IMR-90 (cell line): ENCODE measurements at regions not wholly inside any gene's neighbourhood (a gene's known extent, or its start where the extent isn't known, plus 50 kb on each side); places are given as distances from the start of the nearest gene placed in this dataset.

Source experiments
- ATAC-seq: fragments of 200-7000 bp; cut with Tn5 transposase; 2 replicates; pipeline ENCODE4 v1.9.1; 2020; ENCODE audit warnings: low read depth, mild to moderate bottlenecking, moderate library complexity
- BruUV-seq: library from RNA; stranded (reverse); fragments of 400-500 nt; replicated peaks from 2 replicates; lab custom pipeline; 2021; lab: Mats Ljungman, UMichigan
- CTCF ChIA-PET: fragments of 300-600 bp; formaldehyde crosslinking; extraction: SDS; loops from one replicate; lab custom pipeline; 2021; ENCODE audit warnings: antibody characterized with exemption; lab: Yijun Ruan, JAX
- POLR2A ChIA-PET: fragments of 300-600 bp; sonication (Branson Sonifier 250); formaldehyde crosslinking; loops from one replicate; lab custom pipeline; 2022; ENCODE audit warnings: antibody characterized with exemption; ENCODE audit not compliant: unreplicated experiment; lab: Charles Lee
- DNase-seq: peaks from one replicate; pipeline ENCODE4 v3.0.0; 2013
- H2AFZ ChIP-seq: replicated peaks from 2 replicates; pipeline ENCODE3; 2013; ENCODE audit warnings: low read length, mild to moderate bottlenecking; ENCODE audit not compliant: poor library complexity
- H2AK5ac ChIP-seq: 2 replicates; pipeline ENCODE4 v1.6.1; 2013; ENCODE audit warnings: low read depth, low read length, inconsistent platforms
- H2AK9ac ChIP-seq: replicated peaks from 2 replicates; pipeline ENCODE3; 2013; ENCODE audit warnings: mild to moderate bottlenecking, low read depth, low read length, moderate library complexity; ENCODE audit not compliant: poor library complexity
- H2BK120ac ChIP-seq: 2 replicates; pipeline ENCODE4 v1.6.1; 2013; ENCODE audit warnings: low read depth, low read length, inconsistent platforms
- H2BK15ac ChIP-seq: 3 replicates; pipeline ENCODE4 v1.6.1; 2013; ENCODE audit warnings: low read depth, low read length, inconsistent platforms
- H2BK20ac ChIP-seq: 2 replicates; pipeline ENCODE4 v1.6.1; 2013; ENCODE audit warnings: low read depth, mild to moderate bottlenecking, inconsistent platforms, low read length, moderate library complexity
- H2BK5ac ChIP-seq: 2 replicates; pipeline ENCODE4 v1.6.1; 2013; ENCODE audit warnings: mild to moderate bottlenecking, low read depth, low read length, inconsistent platforms; ENCODE audit not compliant: poor library complexity, severe bottlenecking
- H3K14ac ChIP-seq: replicated peaks from 2 replicates; pipeline ENCODE4 v1.6.1; 2013; ENCODE audit warnings: low read depth, low read length, inconsistent platforms
- H3K18ac ChIP-seq: 2 replicates; pipeline ENCODE4 v1.6.1; 2013; ENCODE audit warnings: low read depth, low read length, control low read depth
- H3K23ac ChIP-seq: 2 replicates; pipeline ENCODE4 v1.6.1; 2013; ENCODE audit warnings: low read depth, low read length, inconsistent platforms
- H3K27ac ChIP-seq: 2 replicates; pipeline ENCODE4 v1.5.1; 2013; ENCODE audit warnings: mild to moderate bottlenecking, control low read depth, low read length; ENCODE audit not compliant: insufficient read depth
- H3K27me3 ChIP-seq: 2 replicates; pipeline ENCODE4 v1.6.1; 2013; ENCODE audit warnings: low read length; ENCODE audit not compliant: control insufficient read depth, insufficient read depth
- H3K36me3 ChIP-seq: 2 replicates; pipeline ENCODE4 v1.6.1; 2013; ENCODE audit warnings: low read length, mixed read lengths; ENCODE audit not compliant: control insufficient read depth, insufficient read depth
- H3K4ac ChIP-seq: 2 replicates; pipeline ENCODE4 v1.6.1; 2013; ENCODE audit warnings: low read depth, low read length, inconsistent platforms
- H3K4me1 ChIP-seq: 2 replicates; pipeline ENCODE4 v1.6.1; 2013; ENCODE audit warnings: low read length, mixed read lengths; ENCODE audit not compliant: control insufficient read depth, insufficient read depth
- H3K4me2 ChIP-seq: 2 replicates; pipeline ENCODE4 v1.6.1; 2013; ENCODE audit warnings: low read depth, mild to moderate bottlenecking, control low read depth, low read length, moderate library complexity
- H3K4me3 ChIP-seq: 2 replicates; pipeline ENCODE4 v1.5.1; 2013; ENCODE audit warnings: low read depth, mild to moderate bottlenecking, control low read depth, low read length, moderate library complexity; ENCODE audit not compliant: insufficient read depth
- H3K56ac ChIP-seq: 2 replicates; pipeline ENCODE4 v1.6.1; 2013; ENCODE audit warnings: low read length, inconsistent platforms; ENCODE audit not compliant: insufficient read depth; ENCODE audit errors: extremely low read depth
- H3K79me1 ChIP-seq, 2 experiments: 2 replicates each; pipeline ENCODE4 v1.6.1; 2013; ENCODE audit warnings: low read length in 2 of 2, inconsistent platforms in 1 of 2, low read depth in 1 of 2
- H3K9ac ChIP-seq: 2 replicates; pipeline ENCODE4 v1.6.1; 2013; ENCODE audit warnings: low read depth, low read length, control low read depth
- H3K9me1 ChIP-seq: 2 replicates; pipeline ENCODE4 v1.6.1; 2013; ENCODE audit warnings: low read length, inconsistent platforms; ENCODE audit not compliant: insufficient read depth
- H3K9me3 ChIP-seq: 2 replicates; pipeline ENCODE4 v1.6.1; 2013; ENCODE audit warnings: low read length; ENCODE audit not compliant: control insufficient read depth, insufficient read depth
- H4K20me1 ChIP-seq: 2 replicates; pipeline ENCODE4 v1.6.1; 2013; ENCODE audit warnings: low read length, inconsistent platforms; ENCODE audit not compliant: insufficient read depth
- H4K5ac ChIP-seq: 2 replicates; pipeline ENCODE4 v1.6.1; 2013; ENCODE audit warnings: mild to moderate bottlenecking, low read depth, low read length, control low read depth
- H4K8ac ChIP-seq, 2 experiments: 2 replicates each; pipeline ENCODE4 v1.6.1; 2013; ENCODE audit warnings: low read depth in 2 of 2, low read length in 2 of 2, control low read depth in 1 of 2, inconsistent platforms in 1 of 2
- H4K91ac ChIP-seq: 2 replicates; pipeline ENCODE4 v1.6.1; 2013; ENCODE audit warnings: low read depth, low read length, inconsistent platforms; ENCODE audit not compliant: insufficient read depth
- BHLHE40 ChIP-seq: fragments of 150-350 bp; IDR thresholded peaks from 2 replicates; pipeline ENCODE4 v1.6.1; 2016; ENCODE audit warnings: mild to moderate bottlenecking, low read depth, low read length
- CEBPB ChIP-seq: IDR thresholded peaks from 2 replicates; pipeline ENCODE4 v1.6.1; 2012; ENCODE audit warnings: low read depth, low read length, improper control_type of control experiment
- CHD1 ChIP-seq: IDR thresholded peaks from 2 replicates; pipeline ENCODE4 v1.6.1; 2012; ENCODE audit warnings: low read depth, low read length, improper control_type of control experiment
- CTCF ChIP-seq: conservative IDR thresholded peaks from 2 replicates; pipeline ENCODE4 v1.5.1; 2012; ENCODE audit warnings: mild to moderate bottlenecking, low read depth, low read length, improper control_type of control experiment
- ELK1 ChIP-seq: fragments of 150-350 bp; IDR thresholded peaks from 2 replicates; pipeline ENCODE4 v1.6.1; 2016; ENCODE audit warnings: low read depth, mild to moderate bottlenecking, low read length, moderate library complexity, borderline replicate concordance
- FOS ChIP-seq: fragments of 150-350 bp; IDR thresholded peaks from 2 replicates; pipeline ENCODE4 v1.6.1; 2016; ENCODE audit warnings: low read depth, low read length
- MAFK ChIP-seq: IDR thresholded peaks from 2 replicates; pipeline ENCODE4 v1.6.1; 2012; ENCODE audit warnings: low read depth, low read length, improper control_type of control experiment
- MAZ ChIP-seq: IDR thresholded peaks from 2 replicates; pipeline ENCODE4 v1.6.1; 2012; ENCODE audit warnings: low read depth, mild to moderate bottlenecking, low read length, improper control_type of control experiment, moderate library complexity, borderline replicate concordance
- MXI1 ChIP-seq: IDR thresholded peaks from 2 replicates; pipeline ENCODE4 v1.6.1; 2012; ENCODE audit warnings: low read depth, mild to moderate bottlenecking, low read length, moderate library complexity, borderline replicate concordance
- NFE2L2 ChIP-seq: fragments of 150-350 bp; IDR thresholded peaks from 2 replicates; pipeline ENCODE4 v1.6.1; 2016; ENCODE audit warnings: low read depth, mild to moderate bottlenecking, low read length
- POLR2A ChIP-seq: IDR thresholded peaks from 2 replicates; pipeline ENCODE4 v1.6.1; 2012; ENCODE audit warnings: mild to moderate bottlenecking, low read depth, low read length
- RAD21 ChIP-seq: IDR thresholded peaks from 2 replicates; pipeline ENCODE4 v1.6.1; 2012; ENCODE audit warnings: low read length, improper control_type of control experiment
- RCOR1 ChIP-seq: IDR thresholded peaks from 2 replicates; pipeline ENCODE4 v1.6.1; 2012; ENCODE audit warnings: mild to moderate bottlenecking, low read length, improper control_type of control experiment; ENCODE audit not compliant: insufficient replicate concordance
- RFX5 ChIP-seq: IDR thresholded peaks from 2 replicates; pipeline ENCODE4 v1.8.0; 2012; ENCODE audit warnings: low read depth, mild to moderate bottlenecking, low read length, moderate library complexity
- SMC3 ChIP-seq: fragments of 150-350 bp; IDR thresholded peaks from 2 replicates; pipeline ENCODE4 v1.6.1; 2016; ENCODE audit warnings: low read depth, mild to moderate bottlenecking, antibody characterized with exemption, low read length, moderate library complexity
- USF2 ChIP-seq: fragments of 150-350 bp; IDR thresholded peaks from 2 replicates; pipeline ENCODE4 v1.6.1; 2017; ENCODE audit warnings: mild to moderate bottlenecking, antibody characterized with exemption, low read length, low read depth
- WGBS, 2 experiments: methylation state at CpG; one replicate each; pipeline versions ENCODE4 v1.1.5 to v1.1.7; 2013; ENCODE audit warnings: missing lambda C conversion rate in 2 of 2; ENCODE audit not compliant: insufficient read length in 1 of 2; ENCODE audit errors: extremely low coverage in 2 of 2; 5-methylcytosine and 5-hydroxymethylcytosine counted together
- dilution Hi-C: fragments of 300-500 bp; cut with HindIII; formaldehyde crosslinking; loops from one replicate; pipeline ENCODE4 v1.14.3; 2018; ENCODE audit warnings: low sequenced_read_pairs; ENCODE audit not compliant: unreplicated experiment
- in situ Hi-C: fragments of 300-500 bp; cut with MboI; formaldehyde crosslinking; loops from 3 replicates; pipeline ENCODE4 v1.14.3; 2019; ENCODE audit warnings: low sequenced_read_pairs, inconsistent platforms, mixed read lengths
- intact Hi-C: fragments of 100-400 bp; cut with micrococcal nuclease; formaldehyde crosslinking; loops from 2 replicates; pipeline ENCODE4 v1.10.0; 2022

GRCh38 chr4:123580981-123581664 lies 184.5 kb downstream of the SPRY1 start:
- H4K8ac ChIP-seq: no peak overlapping the region
- CTCF ChIA-PET: no interaction called here
- H3K9me1 ChIP-seq: no peaks in the 10 kb centered on the region
- no peak overlapping the region for H4K5ac ChIP-seq
- no peak overlapping the region for H2BK20ac ChIP-seq
- no peak overlapping the region for H2BK5ac ChIP-seq
- no peak overlapping the region for H3K4me2 ChIP-seq
- no peaks in the 10 kb centered on the region for H3K4me1 ChIP-seq
- no peak overlapping the region for H2AFZ ChIP-seq
- H3K23ac ChIP-seq: no peak overlapping the region
- intact Hi-C loops (no loop called here), dilution Hi-C loops (no loop called here), in situ Hi-C loops (no loop called here)
- no peak overlapping the region for H3K4me3 ChIP-seq
- BruUV-seq: no TSS peak
- ATAC-seq (no peak), DNase-seq (no peak)
- no peak overlapping the region for H3K14ac ChIP-seq
- H3K18ac ChIP-seq: no peak overlapping the region
- no peak overlapping the region for H3K27ac ChIP-seq
- no peak overlapping the region for H2AK5ac ChIP-seq
- H3K36me3 ChIP-seq: 0 out of 2 replicates have a peak, but pooled peaks cover 3% of the 10 kb centered on the region
- WGBS, 2 experiments: 100% methylated on average over 1 of the region's 8 CpGs; no CpG with 5 or more reads in 1 of the 2 experiments
- no peak overlapping the region for H4K91ac ChIP-seq
- H3K56ac ChIP-seq: no peak overlapping the region
- no peak overlapping the region for H3K9ac ChIP-seq
- H3K9me3 ChIP-seq: peaks cover 10% of the 10 kb centered on the region
- no peak overlapping the region for H2BK120ac ChIP-seq
- H2BK15ac ChIP-seq: no peak overlapping the region
- no peaks in the 10 kb centered on the region for H3K79me1 ChIP-seq
- H2AK9ac ChIP-seq: no peak overlapping the region
- POLR2A ChIA-PET: no interaction called here
- H3K4ac ChIP-seq: no peak overlapping the region
- TF ChIP-seq BHLHE40 (no peak), MXI1 (no peak), RCOR1 (no peak), FOS (no peak), RAD21 (no peak), CHD1 (no peak), SMC3 (no peak), CTCF (no peak), CEBPB (no peak), RFX5 (no peak), MAFK (no peak), NFE2L2 (no peak), ELK1 (no peak), USF2 (no peak), MAZ (no peak), POLR2A (no peak)
- no peaks in the 10 kb centered on the region for H3K27me3 ChIP-seq
- H4K20me1 ChIP-seq: no peaks in the 10 kb centered on the region
